ENCODE measurements at regions not wholly inside any gene's neighbourhood (a gene's known extent, or its start where the extent isn't known, plus 50 kb on each side); places are given as distances from the start of the nearest gene placed in this dataset.
A peak's percentile ranks its signal among the peaks of the same experiment; 100 is the strongest.

GRCh38 chr21:27807596-27807995 lies 840.7 kb upstream of the ADAMTS5 start:
- no peak for TF ChIP-seq CTCF (IDR thresholded peaks at IDR 0.05)
- Histone ChIP-seq H3K4me1 (peaks cover 0 to 15% (median 0%) of the 10 kb centered on the region in 9 donors), H3K9me3 (no peaks in the 10 kb centered on the region), H3K27me3 (no peaks in the 10 kb centered on the region), H3K36me3 (no peaks in the 10 kb centered on the region), H3K27ac (no peak overlapping the region), H3K4me3 (no peak overlapping the region)
- ATAC-seq = no peak
- no peak for DNase-seq
- intact Hi-C loops (cut with DNase I) = loop anchor here in 2 of 10 donors (10.0 kb wide), 2 partner anchors 937 to 963 kb away; partner anchors contain the start of gene ADAMTS1 (in 1 of the 2)
- 89 to 92% methylated on average over 4 of the region's 4 CpGs for WGBS, 2 donors

GRCh38 chr21:27806281-27806680 lies 839.4 kb upstream of the ADAMTS5 start:
- 70 to 80% methylated on average over 5 of the region's 5 CpGs for WGBS, 2 donors
- no peaks in the 10 kb centered on the region for H3K36me3 ChIP-seq
- H3K4me1 ChIP-seq = peaks cover 0 to 15% (median 0%) of the 10 kb centered on the region in 9 donors
- H3K27ac ChIP-seq = no peak overlapping the region
- no peaks in the 10 kb centered on the region for H3K27me3 ChIP-seq
- no peak overlapping the region for H3K4me3 ChIP-seq
- intact Hi-C loops (cut with DNase I) = loop anchor here in 2 of 10 donors (10.0 kb wide), 2 partner anchors 939 to 961 kb away; partner anchors contain the start of gene ADAMTS1 (in 1 of the 2)
- DNase-seq = no peak
- no peak for TF ChIP-seq CTCF (IDR thresholded peaks at IDR 0.05)
- no peak for ATAC-seq
- H3K9me3 ChIP-seq = no peaks in the 10 kb centered on the region

- intact Hi-C loops (cut with DNase I) = loop anchor here in 2 of 10 donors (10.0 kb wide), 2 partner anchors 939 to 961 kb away; partner anchors contain the start of gene ADAMTS1 (in 1 of the 2)
- H3K27ac ChIP-seq = no peak overlapping the region
- TF ChIP-seq CTCF (IDR thresholded peaks at IDR 0.05) = no peak
- H3K4me1 ChIP-seq = peaks cover 0 to 15% (median 0%) of the 10 kb centered on the region in 9 donors
- no peaks in the 10 kb centered on the region for H3K27me3 ChIP-seq
- H3K36me3 ChIP-seq = no peaks in the 10 kb centered on the region
- no peak for DNase-seq
- no peak for ATAC-seq
- H3K9me3 ChIP-seq = no peaks in the 10 kb centered on the region
- no peak overlapping the region for H3K4me3 ChIP-seq
Measured at GRCh38 chr21:27805696-27806095, 838.8 kb upstream of the ADAMTS5 start.

- DNase-seq (peak in 1 of 2 donors; percentile 33), ATAC-seq (peak in 7 of 8 donors; percentile 58 to 97 (median 82))
- no peak for TF ChIP-seq CTCF (IDR thresholded peaks at IDR 0.05)
- H3K9me3 ChIP-seq = no peaks in the 10 kb centered on the region
- no peaks in the 10 kb centered on the region for H3K36me3 ChIP-seq
- 29 to 41% methylated on average over 2 of the region's 2 CpGs for WGBS, 2 donors
- H3K4me1 ChIP-seq = peaks cover 0 to 15% (median 0%) of the 10 kb centered on the region in 9 donors
- H3K4me3 ChIP-seq = no peak overlapping the region
- peak overlapping the region in 1 of 10 donors; percentile 15 for H3K27ac ChIP-seq
- no peaks in the 10 kb centered on the region for H3K27me3 ChIP-seq
- intact Hi-C loops (cut with DNase I) = loop anchor here in 4 of 10 donors (5.0 to 10.0 kb wide), 4 partner anchors 47 to 960 kb away; partner anchors contain the start of gene ADAMTS1 (in 1 of the 4)
Measured at GRCh38 chr21:27804515-27804914, 837.6 kb upstream of the ADAMTS5 start.

Measured in heart right ventricle (tissue), 16 donors.